Prostate gland (tissue), 2 donors: ENCODE measurements at regions not wholly inside any gene's neighbourhood (a gene's known extent, or its start where the extent isn't known, plus 50 kb on each side); places are given as distances from the start of the nearest gene placed in this dataset.
"Not testable (repeated sequence)": the region's sequence is repeated elsewhere in the genome, so short reads cannot be mapped to it uniquely, and the experiment has no call there.

ENCODE experiments used
- DNase-seq: peaks from one replicate; pipeline ENCODE4 v3.0.0-alpha.2; 2019; ENCODE audit warnings: low spot score
- H3K27ac ChIP-seq, 2 donors: fragments of 200-600 bp; sonication (generic); 2 replicates each; pipeline ENCODE4 v1.5.1; 2017 to 2019
- H3K27me3 ChIP-seq: fragments of 200-600 bp; sonication (generic); replicated peaks from 2 replicates; pipeline ENCODE4 v1.5.1; 2019; ENCODE audit not compliant: insufficient read depth
- H3K36me3 ChIP-seq, 2 donors: fragments of 200-600 bp; sonication (generic); 1 replicate in 1 of 2; 2 replicates in 1 of 2; pipeline versions ENCODE4 v1.5.1 to v1.8.1; 2017 to 2019
- H3K4me1 ChIP-seq: fragments of 200-600 bp; sonication (generic); replicated peaks from 2 replicates; pipeline ENCODE4 v1.5.1; 2019
- H3K4me3 ChIP-seq, 2 donors: fragments of 200-600 bp; sonication (generic); 2 replicates each; pipeline ENCODE4 v1.5.1; 2017 to 2019
- H3K9me3 ChIP-seq: fragments of 200-600 bp; sonication (generic); 2 replicates; pipeline ENCODE4 v1.5.1; 2017
- POLR2A ChIP-seq: fragments of 450-650 bp; IDR thresholded peaks from one replicate; pipeline ENCODE4 v1.6.1; 2016; ENCODE audit warnings: antibody characterized with exemption, mild to moderate bottlenecking
- POLR2AphosphoS5 ChIP-seq: sonication (generic); formaldehyde crosslinking; IDR thresholded peaks from one replicate; pipeline ENCODE4 v1.6.1; 2017; ENCODE audit warnings: antibody characterized with exemption
- WGBS: methylation state at CpG from one replicate; pipeline ENCODE4 v1.1.5; 2018; 5-methylcytosine and 5-hydroxymethylcytosine counted together
- intact Hi-C: fragments of 100-400 bp; cut with DNase I; formaldehyde crosslinking; loops from one replicate; pipeline ENCODE4 v1.14.2; 2022
- TF ChIP-seq, protein P1 (sequence below), 4 experiments: fragments of 200-600 bp in 2 of 4; fragments of 450-650 bp in 2 of 4; sonication (generic) in 2 of 4; IDR thresholded peaks; 1 replicate in 3 of 4; 2 replicates in 1 of 4; pipeline ENCODE4 v1.5.1; 2016 to 2019; ENCODE audit warnings: antibody characterized with exemption in 4 of 4, mild to moderate bottlenecking in 2 of 4, moderate library complexity in 2 of 4

DNA sequence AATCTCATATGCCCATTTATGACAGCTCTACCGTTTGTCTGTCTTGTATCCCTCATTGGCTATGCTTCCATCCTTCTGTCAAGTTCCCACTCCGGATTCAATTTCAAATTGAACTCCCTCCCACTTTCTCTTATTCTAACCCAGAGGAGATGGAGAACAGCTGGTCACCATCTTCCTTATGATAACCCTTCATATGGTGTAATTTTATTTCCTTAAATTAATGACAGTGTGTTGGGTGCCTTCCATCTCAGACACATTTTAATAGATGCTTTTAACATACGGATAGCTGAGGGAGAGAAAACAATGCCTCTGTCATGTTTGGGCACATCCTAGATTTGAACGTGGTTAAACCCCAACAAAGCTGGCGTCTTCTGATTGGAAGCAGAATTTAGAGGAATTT is 103.0 kb upstream of the PLXNA2 start:
- no peaks in the 10 kb centered on the region for H3K27me3 ChIP-seq
- WGBS = 37% methylated on average over 5 of the region's 5 CpGs
- TF ChIP-seq, protein P1, sequence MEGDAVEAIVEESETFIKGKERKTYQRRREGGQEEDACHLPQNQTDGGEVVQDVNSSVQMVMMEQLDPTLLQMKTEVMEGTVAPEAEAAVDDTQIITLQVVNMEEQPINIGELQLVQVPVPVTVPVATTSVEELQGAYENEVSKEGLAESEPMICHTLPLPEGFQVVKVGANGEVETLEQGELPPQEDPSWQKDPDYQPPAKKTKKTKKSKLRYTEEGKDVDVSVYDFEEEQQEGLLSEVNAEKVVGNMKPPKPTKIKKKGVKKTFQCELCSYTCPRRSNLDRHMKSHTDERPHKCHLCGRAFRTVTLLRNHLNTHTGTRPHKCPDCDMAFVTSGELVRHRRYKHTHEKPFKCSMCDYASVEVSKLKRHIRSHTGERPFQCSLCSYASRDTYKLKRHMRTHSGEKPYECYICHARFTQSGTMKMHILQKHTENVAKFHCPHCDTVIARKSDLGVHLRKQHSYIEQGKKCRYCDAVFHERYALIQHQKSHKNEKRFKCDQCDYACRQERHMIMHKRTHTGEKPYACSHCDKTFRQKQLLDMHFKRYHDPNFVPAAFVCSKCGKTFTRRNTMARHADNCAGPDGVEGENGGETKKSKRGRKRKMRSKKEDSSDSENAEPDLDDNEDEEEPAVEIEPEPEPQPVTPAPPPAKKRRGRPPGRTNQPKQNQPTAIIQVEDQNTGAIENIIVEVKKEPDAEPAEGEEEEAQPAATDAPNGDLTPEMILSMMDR (IDR thresholded peaks at IDR 0.05) = no peak
- TF ChIP-seq POLR2A (no peak), POLR2AphosphoS5 (no peak)

DNA sequence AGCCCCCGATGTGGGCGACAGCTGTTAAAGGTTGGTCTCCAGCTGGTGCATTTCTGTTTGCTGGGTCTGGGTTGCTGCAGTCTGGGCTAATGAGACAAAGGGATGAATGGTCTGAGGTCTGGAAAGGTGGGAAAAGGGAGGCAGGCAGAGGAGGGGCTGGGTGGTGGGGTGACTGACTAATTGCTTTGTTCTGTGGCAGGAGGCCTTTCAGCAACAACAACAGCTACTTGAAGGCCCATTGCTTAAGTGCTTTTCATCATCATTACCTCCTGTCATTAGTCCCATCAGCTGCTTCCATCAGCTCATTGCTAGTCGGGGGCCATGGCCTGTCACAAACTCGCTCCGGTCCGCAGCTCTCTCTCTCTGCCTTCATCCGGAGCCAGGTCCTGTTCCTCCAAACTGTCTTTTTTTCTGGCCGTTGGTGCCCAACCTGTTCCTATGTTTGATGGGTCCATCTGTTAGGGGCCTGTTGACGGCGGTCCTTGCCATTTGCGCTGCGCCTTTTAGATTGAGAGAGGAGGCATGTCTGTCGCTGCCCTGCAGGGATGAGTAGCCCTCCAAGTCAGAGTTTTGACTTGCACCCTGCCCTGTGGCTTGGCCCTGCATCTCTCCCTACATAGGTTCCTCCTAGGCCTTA is 105.6 kb upstream of the PLXNA2 start:
- Histone ChIP-seq H3K9me3 (no peaks in the 10 kb centered on the region), H3K4me1 (no peaks in the 10 kb centered on the region), H3K27ac (no peak overlapping the region), H3K27me3 (no peaks in the 10 kb centered on the region), H3K4me3 (no peak overlapping the region), H3K36me3 (no peaks in the 10 kb centered on the region)
- WGBS = 75% methylated on average over 13 of the region's 13 CpGs
- no peak for TF ChIP-seq POLR2AphosphoS5
- no peak for TF ChIP-seq POLR2A
- TF ChIP-seq, protein P1 (IDR thresholded peaks at IDR 0.05) = no peak
- no peak for DNase-seq
- intact Hi-C loops = no loop called here

More for the DNA sequence above, 103.0 kb upstream of the PLXNA2 start:
- intact Hi-C loops = no loop called here
- Histone ChIP-seq H3K4me3 (no peak overlapping the region), H3K36me3 (no peaks in the 10 kb centered on the region), H3K4me1 (no peaks in the 10 kb centered on the region), H3K9me3 (no peaks in the 10 kb centered on the region), H3K27ac (no peak overlapping the region)
- DNase-seq = no peak

DNA sequence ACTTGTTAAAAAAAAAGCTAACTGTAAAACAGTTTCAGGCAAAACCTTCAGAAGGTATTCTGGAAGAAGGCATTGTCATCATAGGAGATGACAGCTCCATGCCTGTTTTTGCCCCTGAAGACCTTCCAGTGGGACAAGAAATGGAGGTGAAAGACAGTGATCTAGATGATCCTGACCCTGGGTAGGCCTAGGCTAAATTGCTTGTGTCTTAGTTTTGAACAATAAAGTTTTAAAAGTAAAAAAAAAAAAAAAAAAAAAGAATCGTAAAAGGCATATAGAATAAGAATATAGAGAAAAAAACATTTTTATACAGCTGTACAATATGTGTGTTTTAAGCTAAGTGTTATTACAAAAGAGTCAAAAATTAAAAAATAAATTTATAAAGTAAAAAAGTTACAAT is 106.6 kb upstream of the PLXNA2 start:
- Histone ChIP-seq H3K9me3 (no peaks in the 10 kb centered on the region), H3K27me3 (no peaks in the 10 kb centered on the region), H3K36me3 (no peaks in the 10 kb centered on the region), H3K4me1 (no peaks in the 10 kb centered on the region), H3K4me3 (no peak overlapping the region), H3K27ac (no peak overlapping the region)
- intact Hi-C loops = no loop called here
- DNase-seq = no peak
- TF ChIP-seq POLR2AphosphoS5 (no peak), POLR2A (no peak)
- TF ChIP-seq, protein P1 (IDR thresholded peaks at IDR 0.05) = no peak
- 97% methylated on average over 1 of the region's 1 CpG for WGBS

DNA sequence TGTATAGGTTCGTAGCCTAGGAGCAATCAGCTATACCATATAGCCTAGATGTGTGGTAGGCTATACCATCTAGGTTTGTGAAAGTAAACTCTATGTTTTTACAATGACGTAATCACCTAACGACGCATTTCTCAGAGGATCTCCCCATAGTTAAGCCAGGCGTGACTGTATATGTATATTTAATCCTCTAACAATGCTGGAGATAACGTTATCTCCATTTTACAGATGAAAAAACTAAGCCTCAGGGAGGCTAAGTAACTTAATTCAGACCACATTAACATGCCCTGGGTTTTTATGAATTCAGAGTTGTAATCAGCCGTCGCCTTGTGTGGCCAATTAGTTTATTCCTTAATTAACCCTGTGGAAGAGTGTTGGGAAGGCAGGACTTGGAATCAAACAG is 107.7 kb upstream of the PLXNA2 start:
- no peaks in the 10 kb centered on the region for H3K27me3 ChIP-seq
- no peaks in the 10 kb centered on the region for H3K4me1 ChIP-seq
- 86% methylated on average over 8 of the region's 8 CpGs for WGBS
- no peaks in the 10 kb centered on the region for H3K9me3 ChIP-seq
- no peak for TF ChIP-seq POLR2A
- TF ChIP-seq, protein P1 (IDR thresholded peaks at IDR 0.05) = no peak
- no peak for TF ChIP-seq POLR2AphosphoS5
- no peaks in the 10 kb centered on the region for H3K36me3 ChIP-seq
- no peak for DNase-seq
- H3K27ac ChIP-seq = no peak overlapping the region
- H3K4me3 ChIP-seq = no peak overlapping the region
- intact Hi-C loops = no loop called here

DNA sequence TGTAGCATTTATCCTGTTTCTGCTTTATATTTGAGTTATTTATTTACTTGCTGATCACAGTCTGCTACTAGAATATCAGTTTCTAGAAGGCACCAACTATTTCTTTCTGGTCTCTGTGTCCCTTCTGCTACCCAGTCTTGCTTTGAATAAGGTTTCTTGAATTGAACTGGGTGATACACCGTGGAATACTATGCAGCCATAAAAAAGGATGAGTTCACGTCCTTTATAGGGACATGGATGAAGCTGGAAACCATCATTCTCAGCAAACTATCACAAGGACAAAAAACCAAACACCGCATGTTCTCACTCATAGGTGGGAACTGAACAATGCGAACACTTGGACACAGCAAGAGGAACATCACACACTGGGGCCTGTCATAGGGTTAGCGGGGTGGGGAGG is 109.6 kb upstream of the PLXNA2 start:
- H3K4me1 ChIP-seq, intact Hi-C loops, H3K4me3 ChIP-seq, H3K27me3 ChIP-seq, DNase-seq, H3K9me3 ChIP-seq, H3K27ac ChIP-seq, H3K36me3 ChIP-seq: not testable (repeated sequence)
- 98% methylated on average over 5 of the region's 5 CpGs for WGBS
